NCI-H1105 treated with DMSO at 0.1 percent for 48 hours (cell line): ENCODE measurements at regions not wholly inside any gene's neighbourhood (a gene's known extent, or its start where the extent isn't known, plus 50 kb on each side); places are given as distances from the start of the nearest gene placed in this dataset.
A peak's percentile ranks its signal among the peaks of the same experiment; 100 is the strongest.

ENCODE experiments used
- DNase-seq: peaks from one replicate; lab custom pipeline; 2025; lab: John Stamatoyannopoulos, UW

- DNase-seq: no peak
Measured at GRCh38 chr1:96291468-96291867, 430.1 kb upstream of the PTBP2 start.

GRCh38 chr1:96292141-96292540 lies 429.4 kb upstream of the PTBP2 start:
- DNase-seq: no peak

- no peak for DNase-seq
Measured at GRCh38 chr1:96296991-96297390, 424.6 kb upstream of the PTBP2 start.

- no peak for DNase-seq
Measured at GRCh38 chr1:96306809-96307560, 414.6 kb upstream of the PTBP2 start.

DNA sequence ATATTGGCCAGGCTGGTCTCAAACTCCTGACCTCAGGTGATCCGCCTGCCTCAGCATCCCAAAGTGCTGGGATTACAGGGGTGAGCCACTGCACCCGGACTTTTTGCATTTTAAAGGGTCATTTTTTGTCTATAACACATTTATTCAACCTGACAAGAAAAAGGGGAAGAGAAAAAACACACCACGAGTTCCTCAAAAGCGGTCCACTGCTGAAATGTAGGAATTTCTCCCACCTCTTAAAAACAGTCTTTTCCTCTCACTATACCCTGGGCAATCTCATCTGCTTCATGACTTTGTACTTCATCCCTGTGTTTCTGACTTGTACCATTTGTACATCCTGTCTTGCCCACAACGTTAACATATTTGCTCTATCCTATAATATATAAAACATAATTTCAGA lies 413.3 kb upstream of the PTBP2 start:
- no peak for DNase-seq

- DNase-seq: no peak
Measured at GRCh38 chr1:96309783-96310182, 411.8 kb upstream of the PTBP2 start.

- no peak for DNase-seq
Measured at GRCh38 chr1:96313216-96313615, 408.4 kb upstream of the PTBP2 start.

DNA sequence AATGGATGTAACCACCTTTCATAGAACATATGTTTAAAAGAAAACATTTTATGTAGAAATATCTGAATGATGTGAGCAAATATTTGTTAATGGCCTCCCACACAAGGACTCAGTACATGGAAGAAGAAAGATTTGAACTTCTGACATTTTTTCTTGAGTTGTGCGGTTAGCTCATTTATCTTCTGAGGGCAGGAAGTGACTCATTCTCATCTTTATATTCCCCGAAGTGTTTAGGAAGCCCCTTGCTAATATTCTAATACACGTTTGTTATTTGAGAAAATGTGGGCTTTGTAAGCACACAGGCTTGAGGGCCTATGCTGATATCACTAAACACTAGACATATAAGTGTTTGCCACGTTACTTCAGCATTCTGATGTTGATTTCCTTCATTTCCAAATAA lies 392.5 kb upstream of the PTBP2 start:
- no peak for DNase-seq

DNA sequence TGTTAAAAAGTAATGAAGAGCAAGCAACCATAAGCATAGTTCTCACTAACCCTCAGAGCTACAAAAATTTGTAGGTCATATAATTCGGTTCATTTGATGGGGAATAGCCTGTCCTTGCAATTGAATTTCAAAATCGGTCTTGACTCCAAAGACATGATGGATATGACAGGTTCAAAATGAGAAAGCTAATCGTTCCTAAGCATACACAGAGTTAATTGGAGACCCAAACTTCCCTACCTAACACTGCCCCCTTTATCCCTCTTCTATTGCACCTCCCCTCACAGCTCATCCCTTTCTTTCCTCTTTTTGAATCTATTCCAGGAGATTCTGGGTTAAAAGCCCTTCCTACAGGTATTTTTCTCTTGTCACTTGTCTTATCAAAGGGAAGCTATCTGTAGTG lies 390.0 kb upstream of the PTBP2 start:
- no peak for DNase-seq

DNA sequence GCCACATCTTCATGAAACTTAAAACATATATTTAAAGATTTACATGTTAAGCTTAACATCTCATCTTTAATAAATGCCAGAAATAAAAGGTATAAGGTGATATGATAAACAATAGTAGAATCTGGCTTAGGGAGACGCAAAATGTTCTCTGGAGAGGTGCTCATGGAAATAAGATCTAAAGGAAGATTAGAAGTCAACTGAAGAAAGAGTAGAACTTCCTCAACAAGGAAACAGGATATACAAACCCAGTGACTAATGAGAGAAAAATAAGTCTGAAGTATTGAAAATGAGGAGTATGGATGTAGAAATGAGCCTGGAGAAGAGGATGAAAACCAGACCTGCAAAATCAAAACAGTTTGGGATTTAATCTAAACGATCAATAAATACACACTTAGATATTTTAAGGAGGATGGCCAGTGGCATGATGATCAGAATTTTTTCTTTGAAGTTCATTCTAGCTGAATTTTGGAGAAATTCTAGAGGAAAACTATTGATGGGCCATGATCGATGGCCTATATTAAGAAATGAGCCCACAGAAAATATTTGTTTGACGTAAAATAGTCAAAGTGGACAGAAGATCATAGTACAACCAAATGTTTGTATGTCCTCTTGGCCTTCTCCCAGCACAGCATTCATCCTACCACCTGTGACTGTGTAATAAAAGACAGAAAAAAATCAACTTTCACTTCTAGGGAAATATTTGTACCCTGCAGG lies 387.9 kb upstream of the PTBP2 start:
- no peak for DNase-seq

DNA sequence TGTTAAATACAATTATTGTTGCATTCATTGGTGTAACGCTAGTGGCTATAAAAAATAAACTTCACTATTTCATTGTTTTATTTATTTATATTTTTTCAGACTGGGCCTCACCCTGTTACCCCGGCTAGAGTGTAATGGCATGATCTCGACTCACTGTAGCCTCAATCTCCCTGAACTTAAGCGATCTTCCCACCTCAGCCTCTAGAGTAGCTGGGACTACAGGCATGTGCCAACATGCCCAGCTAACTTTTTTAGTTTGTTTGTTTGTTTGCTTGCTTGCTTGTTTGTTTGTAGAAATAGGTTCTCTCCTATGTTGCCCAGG lies 387.4 kb upstream of the PTBP2 start:
- no peak for DNase-seq

GRCh38 chr1:96338622-96339021 lies 383.0 kb upstream of the PTBP2 start:
- no peak for DNase-seq

GRCh38 chr1:96340686-96341085 lies 380.9 kb upstream of the PTBP2 start:
- no peak for DNase-seq

DNA sequence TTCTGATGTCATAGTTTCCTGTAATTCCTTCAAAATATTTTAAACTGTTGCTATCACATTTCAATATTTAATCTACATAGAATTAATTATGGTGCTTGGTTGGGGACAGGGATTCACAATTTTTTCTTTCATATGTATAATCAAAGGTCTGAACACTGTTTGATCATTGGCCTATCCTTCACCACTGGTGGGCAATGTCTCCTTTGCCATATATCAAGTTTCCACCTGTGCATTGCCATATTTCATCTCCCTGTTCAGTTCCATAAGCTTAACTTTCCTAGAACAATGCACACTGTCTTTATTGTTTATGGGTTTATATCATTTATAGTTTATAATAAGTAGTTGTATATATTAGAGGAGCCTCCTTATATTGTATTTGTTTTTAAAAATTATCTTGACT lies 374.9 kb upstream of the PTBP2 start:
- peak; percentile 9 for DNase-seq

DNA sequence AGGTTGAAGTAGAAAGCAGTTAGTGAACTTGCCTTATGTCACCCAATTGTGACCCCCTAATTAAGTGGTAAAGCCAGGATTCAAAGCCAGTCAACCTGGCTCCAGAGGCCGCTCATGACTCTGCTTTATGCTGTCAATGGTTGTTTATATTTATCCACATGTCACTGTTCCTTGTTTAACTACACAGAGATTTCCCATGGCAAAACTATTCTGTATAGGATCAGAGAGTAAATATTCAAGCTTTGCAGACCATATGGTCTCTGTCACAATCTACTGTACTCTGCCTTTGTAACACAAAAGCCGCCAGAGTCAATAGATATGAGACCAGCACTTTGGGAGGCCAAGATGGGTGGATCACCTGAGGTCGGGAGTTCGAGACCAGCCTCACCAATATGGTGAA lies 371.7 kb upstream of the PTBP2 start:
- no peak for DNase-seq

DNA sequence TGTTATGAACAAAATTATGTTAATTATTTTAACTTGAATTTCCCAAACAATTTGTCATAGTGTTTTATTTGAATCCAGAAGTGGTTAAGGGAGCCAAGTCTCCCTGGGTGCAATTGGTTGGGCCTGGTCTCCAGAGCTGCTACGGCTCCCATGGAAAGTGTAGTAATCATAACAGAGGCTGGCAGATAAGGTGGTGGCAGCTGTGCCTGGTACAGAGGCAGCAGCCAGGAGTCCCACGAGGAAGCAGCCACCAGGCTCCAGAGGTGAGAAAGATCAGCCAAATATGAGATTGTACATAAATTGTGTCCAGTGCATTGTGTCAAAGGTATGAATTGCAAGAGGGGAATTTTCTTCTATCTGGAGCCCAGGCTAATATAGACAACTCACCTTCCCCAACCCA lies 368.9 kb upstream of the PTBP2 start:
- no peak for DNase-seq

DNA sequence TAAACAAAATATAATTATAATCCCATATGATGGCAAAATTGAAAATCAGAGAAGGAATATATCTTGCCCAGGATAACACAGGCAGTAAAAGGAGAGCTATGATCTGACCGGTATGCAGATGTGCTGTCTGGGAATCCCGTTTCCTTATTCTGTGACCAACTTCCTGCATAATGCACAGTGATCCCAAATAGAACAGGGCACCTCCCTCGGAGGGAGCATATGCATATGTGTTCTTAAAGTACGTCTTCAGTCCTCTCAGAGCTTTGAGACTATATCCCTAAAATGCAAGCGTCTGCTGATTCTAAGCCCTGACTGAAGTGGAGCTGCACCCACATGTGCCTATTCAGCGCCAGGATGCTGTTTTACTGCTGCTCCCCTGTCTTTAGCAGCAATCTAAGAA lies 366.1 kb upstream of the PTBP2 start:
- no peak for DNase-seq

GRCh38 chr1:96355961-96356360 lies 365.6 kb upstream of the PTBP2 start:
- DNase-seq: no peak

- no peak for DNase-seq
Measured at GRCh38 chr1:96357141-96357765, 364.3 kb upstream of the PTBP2 start.

GRCh38 chr1:96358057-96358456 lies 363.5 kb upstream of the PTBP2 start:
- DNase-seq: no peak

DNA sequence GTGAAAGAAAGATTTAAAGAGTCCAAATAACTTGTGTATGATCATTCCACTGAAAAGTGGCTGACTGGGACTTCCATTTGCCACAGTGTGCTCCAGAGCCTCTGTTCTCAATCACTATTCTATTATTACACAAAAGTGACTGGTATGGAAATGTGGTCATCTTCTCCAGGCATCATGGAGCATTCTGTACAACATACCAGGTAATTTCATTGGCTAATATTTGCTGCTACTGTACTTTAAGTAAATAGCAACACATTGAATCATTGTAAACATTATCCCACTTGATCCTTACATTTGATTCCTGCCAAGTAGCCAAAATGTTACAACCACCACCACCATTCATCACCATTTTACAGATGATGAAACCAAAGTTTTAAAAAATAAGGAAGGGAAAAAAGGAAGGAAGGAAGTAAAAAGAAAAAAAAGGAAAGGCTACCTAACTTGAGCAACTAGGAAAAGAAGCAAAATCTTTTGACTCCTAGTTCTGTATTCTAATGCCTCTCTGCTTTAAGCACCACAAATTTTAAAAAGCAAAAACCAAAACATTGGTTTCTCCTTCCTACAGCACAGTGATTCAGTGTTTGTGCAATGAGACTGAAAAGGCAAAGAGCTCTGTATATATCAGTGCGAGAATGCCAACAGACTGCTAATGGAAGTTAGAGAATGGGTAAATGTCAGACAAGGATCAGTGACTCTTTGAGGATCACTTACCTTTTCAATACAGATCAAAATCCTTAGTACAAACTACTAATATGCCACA lies 361.4 kb upstream of the PTBP2 start:
- no peak for DNase-seq

- no peak for DNase-seq
Measured at GRCh38 chr1:96361271-96361856, 360.2 kb upstream of the PTBP2 start.
